ENCODE measurements at regions not wholly inside any gene's neighbourhood (a gene's known extent, or its start where the extent isn't known, plus 50 kb on each side); places are given as distances from the start of the nearest gene placed in this dataset.

DNA sequence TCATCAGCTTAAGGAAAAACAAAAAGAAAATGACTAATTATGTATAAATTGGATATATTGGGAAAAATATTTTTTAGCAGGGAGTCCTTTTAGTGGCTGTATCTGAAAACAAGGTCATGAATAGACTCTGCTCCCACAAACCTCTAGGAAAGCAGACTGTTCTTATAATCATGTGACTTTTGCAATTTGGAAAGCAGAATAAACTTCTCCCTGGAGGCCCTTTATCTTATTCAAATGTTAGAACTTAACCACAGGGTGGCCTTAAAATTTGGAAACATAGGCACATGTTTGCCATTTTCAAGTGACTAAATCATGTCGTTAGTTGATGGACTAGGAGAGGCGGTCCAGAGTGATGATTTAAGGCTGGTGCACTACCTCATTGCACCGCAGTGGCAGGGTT lies 196.6 kb upstream of the KRR1 start:
- DNase-seq (ENCODE audit: low read depth), result no peak

DNA sequence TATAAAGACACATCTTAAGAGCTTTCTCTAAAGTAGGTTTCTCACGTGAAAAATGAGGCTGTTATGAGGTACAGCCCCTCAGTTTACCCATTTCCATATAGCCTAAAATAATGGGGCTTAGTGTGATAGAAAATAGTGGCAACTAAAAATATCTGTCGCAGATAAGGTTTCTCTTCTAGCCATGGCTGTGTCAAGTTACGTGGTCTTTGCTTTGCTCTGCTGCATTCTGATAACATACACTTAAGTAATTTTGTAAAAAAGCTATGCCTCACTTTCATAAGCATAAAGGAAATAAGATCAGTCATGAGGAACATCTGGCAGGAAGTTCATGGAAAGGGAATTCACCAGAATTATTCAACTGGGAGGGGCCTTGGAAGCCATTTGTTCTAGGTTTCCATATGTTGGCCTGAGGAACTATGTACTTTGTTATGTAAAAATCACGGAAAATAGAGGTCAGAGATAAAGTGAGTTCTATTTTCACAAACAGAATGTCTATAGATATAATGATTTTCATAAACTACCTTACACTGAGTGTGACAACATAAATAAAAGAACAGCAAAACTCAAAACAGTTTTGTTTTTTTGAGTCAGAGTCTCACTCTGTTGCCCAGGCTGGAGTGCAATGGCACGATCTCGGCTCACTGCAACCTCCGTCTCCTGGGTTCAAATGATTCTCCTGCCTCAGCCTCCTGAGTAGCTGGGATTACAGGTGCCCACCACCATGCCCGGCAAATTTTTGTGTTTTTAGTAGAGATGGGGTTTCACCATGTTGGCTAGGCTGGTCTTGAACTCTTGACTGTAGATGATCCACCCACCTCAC lies 195.6 kb upstream of the KRR1 start:
- TF ChIP-seq, protein P1, sequence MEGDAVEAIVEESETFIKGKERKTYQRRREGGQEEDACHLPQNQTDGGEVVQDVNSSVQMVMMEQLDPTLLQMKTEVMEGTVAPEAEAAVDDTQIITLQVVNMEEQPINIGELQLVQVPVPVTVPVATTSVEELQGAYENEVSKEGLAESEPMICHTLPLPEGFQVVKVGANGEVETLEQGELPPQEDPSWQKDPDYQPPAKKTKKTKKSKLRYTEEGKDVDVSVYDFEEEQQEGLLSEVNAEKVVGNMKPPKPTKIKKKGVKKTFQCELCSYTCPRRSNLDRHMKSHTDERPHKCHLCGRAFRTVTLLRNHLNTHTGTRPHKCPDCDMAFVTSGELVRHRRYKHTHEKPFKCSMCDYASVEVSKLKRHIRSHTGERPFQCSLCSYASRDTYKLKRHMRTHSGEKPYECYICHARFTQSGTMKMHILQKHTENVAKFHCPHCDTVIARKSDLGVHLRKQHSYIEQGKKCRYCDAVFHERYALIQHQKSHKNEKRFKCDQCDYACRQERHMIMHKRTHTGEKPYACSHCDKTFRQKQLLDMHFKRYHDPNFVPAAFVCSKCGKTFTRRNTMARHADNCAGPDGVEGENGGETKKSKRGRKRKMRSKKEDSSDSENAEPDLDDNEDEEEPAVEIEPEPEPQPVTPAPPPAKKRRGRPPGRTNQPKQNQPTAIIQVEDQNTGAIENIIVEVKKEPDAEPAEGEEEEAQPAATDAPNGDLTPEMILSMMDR (IDR thresholded peaks at IDR 0.05; ENCODE audit: low read depth, low read length, missing control alignments), result no peak
- H3K4me3 ChIP-seq (ENCODE audit: low read depth, low read length), result no peak overlapping the region
- in situ Hi-C loops (cut with HindIII; ENCODE audit: low sequenced_read_pairs), result no loop called here
- no peak for DNase-seq (ENCODE audit: low read depth)

More for the DNA sequence above, 196.6 kb upstream of the KRR1 start:
- TF ChIP-seq, protein P1 (IDR thresholded peaks at IDR 0.05; ENCODE audit: low read depth, low read length, missing control alignments), result no peak
- in situ Hi-C loops (cut with HindIII; ENCODE audit: low sequenced_read_pairs), result no loop called here
- no peak overlapping the region for H3K4me3 ChIP-seq (ENCODE audit: low read depth, low read length)

GRCh38 chr12:75705749-75706711 lies 194.6 kb upstream of the KRR1 start:
- H3K4me3 ChIP-seq (ENCODE audit: low read depth, low read length), result no peak overlapping the region
- in situ Hi-C loops (cut with HindIII; ENCODE audit: low sequenced_read_pairs), result no loop called here
- DNase-seq (ENCODE audit: low read depth), result peak; percentile 97
- TF ChIP-seq, protein P1 (IDR thresholded peaks at IDR 0.05; ENCODE audit: low read depth, low read length, missing control alignments), result no peak

- in situ Hi-C loops (cut with HindIII; ENCODE audit: low sequenced_read_pairs), result no loop called here
- DNase-seq (ENCODE audit: low read depth), result no peak
- TF ChIP-seq, protein P1 (IDR thresholded peaks at IDR 0.05; ENCODE audit: low read depth, low read length, missing control alignments), result no peak
These were observed 193.3 kb upstream of the KRR1 start for GRCh38 chr12:75704664-75705063.

GRCh38 chr12:75704208-75704607 lies 192.8 kb upstream of the KRR1 start:
- DNase-seq (ENCODE audit: low read depth), result no peak
- TF ChIP-seq, protein P1 (IDR thresholded peaks at IDR 0.05; ENCODE audit: low read depth, low read length, missing control alignments), result no peak
- in situ Hi-C loops (cut with HindIII; ENCODE audit: low sequenced_read_pairs), result no loop called here
- H3K4me3 ChIP-seq (ENCODE audit: low read depth, low read length), result no peak overlapping the region

More at GRCh38 chr12:75704664-75705063, 193.3 kb upstream of the KRR1 start:
- no peak overlapping the region for H3K4me3 ChIP-seq (ENCODE audit: low read depth, low read length)

DNA sequence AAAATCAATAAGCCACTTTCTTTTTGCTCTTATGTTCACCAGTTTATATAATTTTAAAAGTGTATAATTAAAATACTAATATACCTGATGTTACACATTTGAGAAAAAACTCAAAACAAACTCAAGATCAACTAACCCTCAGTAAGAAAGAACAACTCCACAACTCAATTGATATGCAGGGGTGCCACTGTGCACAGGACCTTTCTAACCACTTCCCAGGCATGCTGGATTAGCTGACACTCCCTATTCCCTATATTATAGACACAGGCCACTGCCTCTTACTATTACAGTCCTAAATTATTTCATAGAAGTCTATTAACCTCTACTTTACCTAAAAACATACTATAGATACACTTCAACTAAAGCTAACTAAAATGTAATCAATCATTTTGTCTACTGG lies 191.7 kb upstream of the KRR1 start:
- in situ Hi-C loops (cut with HindIII; ENCODE audit: low sequenced_read_pairs), result no loop called here
- H3K4me3 ChIP-seq (ENCODE audit: low read depth, low read length), result no peak overlapping the region
- no peak for DNase-seq (ENCODE audit: low read depth)
- TF ChIP-seq, protein P1 (IDR thresholded peaks at IDR 0.05; ENCODE audit: low read depth, low read length, missing control alignments), result no peak

Measured in astrocyte of the cerebellum (primary cell).